SK-N-SH treated with all-trans-retinoic acid at 6 μM for 48 hours (cell line): ENCODE measurements at regions not wholly inside any gene's neighbourhood (a gene's known extent, or its start where the extent isn't known, plus 50 kb on each side); places are given as distances from the start of the nearest gene placed in this dataset.

Source experiments
- ATAC-seq: fragments of 200-7000 bp; cut with Tn5 transposase; 3 replicates; pipeline ENCODE4 v1.9.1; 2020; ENCODE audit warnings: mild to moderate bottlenecking, moderate library complexity
- ARNTL ChIP-seq: fragments of 450-650 bp; formaldehyde crosslinking; IDR thresholded peaks from 2 replicates; pipeline ENCODE4 v1.5.0; 2020; ENCODE audit warnings: low read depth, mild to moderate bottlenecking, moderate library complexity, borderline replicate concordance
- BACH2 ChIP-seq: fragments of 250-450 bp; sonication (Bioruptor Pico); IDR thresholded peaks from 2 replicates; pipeline ENCODE4 v1.9.0; 2021; ENCODE audit warnings: mild to moderate bottlenecking, borderline replicate concordance
- CSDC2 ChIP-seq: fragments of 250-450 bp; sonication (Bioruptor Pico); IDR thresholded peaks from 2 replicates; pipeline ENCODE4 v1.5.0; 2020; ENCODE audit warnings: mild to moderate bottlenecking, moderate library complexity
- ESRRG ChIP-seq: fragments of 250-450 bp; sonication (Bioruptor Pico); IDR thresholded peaks from 2 replicates; pipeline ENCODE4 v1.6.1; 2021; ENCODE audit warnings: mild to moderate bottlenecking
- GLIS3 ChIP-seq: fragments of 250-450 bp; sonication (Bioruptor Pico); IDR thresholded peaks from 2 replicates; pipeline ENCODE4 v1.5.0; 2020; ENCODE audit warnings: mild to moderate bottlenecking, moderate library complexity
- ISL1 ChIP-seq: fragments of 250-450 bp; sonication (Bioruptor Pico); IDR thresholded peaks from 2 replicates; pipeline ENCODE4 v2.1.2; 2022; ENCODE audit warnings: mild to moderate bottlenecking, moderate library complexity
- PPARA ChIP-seq: fragments of 250-450 bp; sonication (Bioruptor Pico); IDR thresholded peaks from 2 replicates; pipeline ENCODE4 v1.5.0; 2020; ENCODE audit warnings: mild to moderate bottlenecking, borderline replicate concordance
- RARB ChIP-seq: fragments of 250-450 bp; sonication (Bioruptor Pico); IDR thresholded peaks from 2 replicates; pipeline ENCODE4 v1.8.0; 2021; ENCODE audit warnings: mild to moderate bottlenecking, moderate library complexity
- SNAI2 ChIP-seq: fragments of 250-450 bp; sonication (Bioruptor Pico); IDR thresholded peaks from 2 replicates; pipeline ENCODE4 v1.5.0; 2020; ENCODE audit warnings: mild to moderate bottlenecking, moderate library complexity
- TCF4 ChIP-seq: fragments of 250-450 bp; sonication (Bioruptor Pico); IDR thresholded peaks from 2 replicates; pipeline ENCODE4 v1.8.0; 2021; ENCODE audit warnings: mild to moderate bottlenecking, moderate library complexity, borderline replicate concordance
- TOX ChIP-seq: fragments of 250-450 bp; sonication (Bioruptor Pico); IDR thresholded peaks from 2 replicates; pipeline ENCODE4 v1.8.0; 2021; ENCODE audit warnings: mild to moderate bottlenecking, moderate library complexity, borderline replicate concordance
- ZC3H10 ChIP-seq: fragments of 250-450 bp; sonication (Bioruptor Pico); IDR thresholded peaks from 2 replicates; pipeline ENCODE4 v1.5.1; 2021; ENCODE audit warnings: mild to moderate bottlenecking, moderate library complexity
- ZFP3 ChIP-seq: fragments of 250-450 bp; sonication (Bioruptor Pico); IDR thresholded peaks from 2 replicates; pipeline ENCODE4 v1.5.0; 2020; ENCODE audit warnings: mild to moderate bottlenecking, moderate library complexity
- ZFP30 ChIP-seq: fragments of 450-650 bp; formaldehyde crosslinking; IDR thresholded peaks from 2 replicates; pipeline ENCODE4 v1.5.0; 2022; ENCODE audit warnings: mild to moderate bottlenecking, moderate library complexity
- ZNF565 ChIP-seq: fragments of 450-650 bp; formaldehyde crosslinking; conservative IDR thresholded peaks from 2 replicates; pipeline ENCODE4 v1.5.0; 2020; ENCODE audit warnings: low read depth, mild to moderate bottlenecking, moderate library complexity
- ZNF8 ChIP-seq: fragments of 450-650 bp; formaldehyde crosslinking; IDR thresholded peaks from 2 replicates; pipeline ENCODE4 v1.5.0; 2020; ENCODE audit warnings: mild to moderate bottlenecking, moderate library complexity
- TF ChIP-seq, protein P1 (sequence below): fragments of 250-450 bp; sonication (Bioruptor Pico); IDR thresholded peaks from 2 replicates; pipeline ENCODE4 v1.5.1; 2021; ENCODE audit warnings: mild to moderate bottlenecking, moderate library complexity
- TF ChIP-seq, protein P2 (sequence below): fragments of 250-450 bp; sonication (Bioruptor Pico); IDR thresholded peaks from 2 replicates; pipeline ENCODE4 v1.5.1; 2020; ENCODE audit warnings: low read depth, mild to moderate bottlenecking, moderate library complexity
- TF ChIP-seq, protein P3 (sequence below): fragments of 250-450 bp; sonication (Bioruptor Pico); IDR thresholded peaks from 2 replicates; pipeline ENCODE4 v1.8.0; 2021; ENCODE audit warnings: low read depth, mild to moderate bottlenecking, moderate library complexity, borderline replicate concordance
- TF ChIP-seq, protein P4 (sequence below): fragments of 250-450 bp; sonication (Bioruptor Pico); IDR thresholded peaks from 2 replicates; pipeline ENCODE4 v1.5.0; 2020; ENCODE audit warnings: mild to moderate bottlenecking, moderate library complexity
- TF ChIP-seq, protein P5 (sequence below): fragments of 250-450 bp; sonication (Bioruptor Pico); IDR thresholded peaks from 2 replicates; pipeline ENCODE4 v1.8.0; 2020; ENCODE audit warnings: mild to moderate bottlenecking, moderate library complexity, borderline replicate concordance

DNA sequence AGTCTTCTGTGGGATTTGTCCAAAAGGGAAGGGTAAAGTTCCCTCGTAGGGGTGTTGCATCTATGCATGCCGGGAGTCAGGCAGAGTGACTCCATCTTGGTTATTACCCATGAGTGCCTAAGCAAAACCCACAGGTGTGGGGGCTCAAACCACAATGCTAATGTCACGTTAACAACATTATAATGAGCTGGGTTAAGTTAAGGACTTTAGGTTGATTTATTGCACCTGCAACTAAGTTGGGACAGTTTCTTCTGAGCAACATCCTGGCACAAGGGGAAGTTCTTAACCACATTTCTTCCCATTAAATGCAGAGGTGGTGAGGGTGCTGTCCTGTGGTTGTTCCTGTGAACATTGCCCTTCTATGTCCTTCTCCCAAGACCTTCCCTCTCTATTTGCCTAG, 1596.8 kb upstream of the SLC39A10 start:
- TF ChIP-seq, protein P1, sequence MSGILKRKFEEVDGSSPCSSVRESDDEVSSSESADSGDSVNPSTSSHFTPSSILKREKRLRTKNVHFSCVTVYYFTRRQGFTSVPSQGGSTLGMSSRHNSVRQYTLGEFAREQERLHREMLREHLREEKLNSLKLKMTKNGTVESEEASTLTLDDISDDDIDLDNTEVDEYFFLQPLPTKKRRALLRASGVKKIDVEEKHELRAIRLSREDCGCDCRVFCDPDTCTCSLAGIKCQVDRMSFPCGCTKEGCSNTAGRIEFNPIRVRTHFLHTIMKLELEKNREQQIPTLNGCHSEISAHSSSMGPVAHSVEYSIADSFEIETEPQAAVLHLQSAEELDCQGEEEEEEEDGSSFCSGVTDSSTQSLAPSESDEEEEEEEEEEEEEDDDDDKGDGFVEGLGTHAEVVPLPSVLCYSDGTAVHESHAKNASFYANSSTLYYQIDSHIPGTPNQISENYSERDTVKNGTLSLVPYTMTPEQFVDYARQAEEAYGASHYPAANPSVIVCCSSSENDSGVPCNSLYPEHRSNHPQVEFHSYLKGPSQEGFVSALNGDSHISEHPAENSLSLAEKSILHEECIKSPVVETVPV = no peak
- TF ChIP-seq ZFP3 (CRISPR knock-in tag) (no peak), TOX (CRISPR knock-in tag) (no peak), GLIS3 (CRISPR knock-in tag) (no peak), CSDC2 (no peak), ZC3H10 (CRISPR knock-in tag) (no peak), ISL1 (CRISPR knock-in tag) (no peak), ZFP30 (CRISPR knock-in tag) (no peak), BACH2 (CRISPR knock-in tag) (no peak), RARB (no peak), ZNF565 (CRISPR knock-in tag) (no peak)
- TF ChIP-seq, protein P2, sequence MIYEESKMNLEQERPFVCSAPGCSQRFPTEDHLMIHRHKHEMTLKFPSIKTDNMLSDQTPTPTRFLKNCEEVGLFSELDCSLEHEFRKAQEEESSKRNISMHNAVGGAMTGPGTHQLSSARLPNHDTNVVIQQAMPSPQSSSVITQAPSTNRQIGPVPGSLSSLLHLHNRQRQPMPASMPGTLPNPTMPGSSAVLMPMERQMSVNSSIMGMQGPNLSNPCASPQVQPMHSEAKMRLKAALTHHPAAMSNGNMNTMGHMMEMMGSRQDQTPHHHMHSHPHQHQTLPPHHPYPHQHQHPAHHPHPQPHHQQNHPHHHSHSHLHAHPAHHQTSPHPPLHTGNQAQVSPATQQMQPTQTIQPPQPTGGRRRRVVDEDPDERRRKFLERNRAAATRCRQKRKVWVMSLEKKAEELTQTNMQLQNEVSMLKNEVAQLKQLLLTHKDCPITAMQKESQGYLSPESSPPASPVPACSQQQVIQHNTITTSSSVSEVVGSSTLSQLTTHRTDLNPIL (CRISPR knock-in tag) = no peak
- TF ChIP-seq, protein P3, sequence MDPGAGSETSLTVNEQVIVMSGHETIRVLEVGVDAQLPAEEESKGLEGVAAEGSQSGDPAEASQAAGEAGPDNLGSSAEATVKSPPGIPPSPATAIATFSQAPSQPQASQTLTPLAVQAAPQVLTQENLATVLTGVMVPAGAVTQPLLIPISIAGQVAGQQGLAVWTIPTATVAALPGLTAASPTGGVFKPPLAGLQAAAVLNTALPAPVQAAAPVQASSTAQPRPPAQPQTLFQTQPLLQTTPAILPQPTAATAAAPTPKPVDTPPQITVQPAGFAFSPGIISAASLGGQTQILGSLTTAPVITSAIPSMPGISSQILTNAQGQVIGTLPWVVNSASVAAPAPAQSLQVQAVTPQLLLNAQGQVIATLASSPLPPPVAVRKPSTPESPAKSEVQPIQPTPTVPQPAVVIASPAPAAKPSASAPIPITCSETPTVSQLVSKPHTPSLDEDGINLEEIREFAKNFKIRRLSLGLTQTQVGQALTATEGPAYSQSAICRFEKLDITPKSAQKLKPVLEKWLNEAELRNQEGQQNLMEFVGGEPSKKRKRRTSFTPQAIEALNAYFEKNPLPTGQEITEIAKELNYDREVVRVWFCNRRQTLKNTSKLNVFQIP (CRISPR knock-in tag) = no peak
- no peak for ATAC-seq

DNA sequence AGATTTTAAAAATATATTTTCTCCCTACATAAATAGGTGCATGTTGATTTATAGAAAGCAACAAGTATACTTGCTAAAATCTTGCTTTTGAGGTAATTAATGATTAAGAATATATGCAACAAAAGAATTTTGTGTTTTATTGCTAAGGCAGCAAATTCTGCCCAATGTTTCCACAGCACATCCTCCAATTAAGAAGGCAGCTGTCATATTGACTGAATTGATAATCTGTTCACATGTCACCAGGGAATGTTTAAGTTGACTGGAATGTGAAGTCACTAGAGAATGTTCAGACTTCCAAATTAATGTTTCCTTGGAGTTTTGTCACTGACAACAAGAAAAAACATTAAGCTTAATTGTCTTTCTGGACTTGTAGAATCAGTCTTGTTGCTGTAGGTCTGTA, 1602.7 kb upstream of the SLC39A10 start:
- TF ChIP-seq ZC3H10 (CRISPR knock-in tag) = no peak
- TF ChIP-seq, protein P1 = no peak
- TF ChIP-seq ISL1 (CRISPR knock-in tag) = no peak
- TF ChIP-seq, protein P3 (CRISPR knock-in tag) = no peak
- no peak for ATAC-seq

DNA sequence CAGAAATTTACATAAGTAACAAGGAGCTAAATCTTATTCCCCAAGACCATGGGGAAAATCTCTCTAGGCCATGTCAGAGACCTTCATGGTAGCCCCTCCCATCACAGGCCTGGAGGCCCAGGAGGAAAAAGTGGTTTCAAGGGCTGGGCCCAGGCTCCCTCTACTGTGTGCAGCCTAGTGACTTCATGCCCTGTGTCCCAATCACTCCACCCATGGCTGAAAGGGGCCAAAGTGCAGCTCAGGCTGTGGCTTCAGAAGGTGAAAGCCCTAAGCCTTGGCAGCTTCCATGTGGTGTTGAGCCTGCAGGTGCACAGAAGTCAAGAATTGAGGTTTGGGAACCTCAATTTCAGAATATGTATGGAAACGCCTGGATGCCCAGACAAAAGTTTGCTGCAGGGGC, 1612.7 kb upstream of the SLC39A10 start:
- no peak for ATAC-seq
- no peak for TF ChIP-seq RARB
- TF ChIP-seq PPARA (CRISPR knock-in tag) = no peak
- TF ChIP-seq, protein P3 (CRISPR knock-in tag) = no peak
- no peak for TF ChIP-seq ESRRG (CRISPR knock-in tag)
- TF ChIP-seq ISL1 (CRISPR knock-in tag) = no peak
- TF ChIP-seq TOX (CRISPR knock-in tag) = no peak
- no peak for TF ChIP-seq ZNF8 (CRISPR knock-in tag)
- TF ChIP-seq ZFP3 (CRISPR knock-in tag) = no peak
- TF ChIP-seq ZFP30 (CRISPR knock-in tag) = no peak
- TF ChIP-seq CSDC2 = no peak
- TF ChIP-seq, protein P1 = no peak
- TF ChIP-seq SNAI2 (CRISPR knock-in tag) = no peak
- TF ChIP-seq TCF4 = no peak
- TF ChIP-seq ZC3H10 (CRISPR knock-in tag) = no peak
- TF ChIP-seq, protein P4, sequence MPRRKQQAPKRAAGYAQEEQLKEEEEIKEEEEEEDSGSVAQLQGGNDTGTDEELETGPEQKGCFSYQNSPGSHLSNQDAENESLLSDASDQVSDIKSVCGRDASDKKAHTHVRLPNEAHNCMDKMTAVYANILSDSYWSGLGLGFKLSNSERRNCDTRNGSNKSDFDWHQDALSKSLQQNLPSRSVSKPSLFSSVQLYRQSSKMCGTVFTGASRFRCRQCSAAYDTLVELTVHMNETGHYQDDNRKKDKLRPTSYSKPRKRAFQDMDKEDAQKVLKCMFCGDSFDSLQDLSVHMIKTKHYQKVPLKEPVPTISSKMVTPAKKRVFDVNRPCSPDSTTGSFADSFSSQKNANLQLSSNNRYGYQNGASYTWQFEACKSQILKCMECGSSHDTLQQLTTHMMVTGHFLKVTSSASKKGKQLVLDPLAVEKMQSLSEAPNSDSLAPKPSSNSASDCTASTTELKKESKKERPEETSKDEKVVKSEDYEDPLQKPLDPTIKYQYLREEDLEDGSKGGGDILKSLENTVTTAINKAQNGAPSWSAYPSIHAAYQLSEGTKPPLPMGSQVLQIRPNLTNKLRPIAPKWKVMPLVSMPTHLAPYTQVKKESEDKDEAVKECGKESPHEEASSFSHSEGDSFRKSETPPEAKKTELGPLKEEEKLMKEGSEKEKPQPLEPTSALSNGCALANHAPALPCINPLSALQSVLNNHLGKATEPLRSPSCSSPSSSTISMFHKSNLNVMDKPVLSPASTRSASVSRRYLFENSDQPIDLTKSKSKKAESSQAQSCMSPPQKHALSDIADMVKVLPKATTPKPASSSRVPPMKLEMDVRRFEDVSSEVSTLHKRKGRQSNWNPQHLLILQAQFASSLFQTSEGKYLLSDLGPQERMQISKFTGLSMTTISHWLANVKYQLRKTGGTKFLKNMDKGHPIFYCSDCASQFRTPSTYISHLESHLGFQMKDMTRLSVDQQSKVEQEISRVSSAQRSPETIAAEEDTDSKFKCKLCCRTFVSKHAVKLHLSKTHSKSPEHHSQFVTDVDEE = no peak
- TF ChIP-seq, protein P5, sequence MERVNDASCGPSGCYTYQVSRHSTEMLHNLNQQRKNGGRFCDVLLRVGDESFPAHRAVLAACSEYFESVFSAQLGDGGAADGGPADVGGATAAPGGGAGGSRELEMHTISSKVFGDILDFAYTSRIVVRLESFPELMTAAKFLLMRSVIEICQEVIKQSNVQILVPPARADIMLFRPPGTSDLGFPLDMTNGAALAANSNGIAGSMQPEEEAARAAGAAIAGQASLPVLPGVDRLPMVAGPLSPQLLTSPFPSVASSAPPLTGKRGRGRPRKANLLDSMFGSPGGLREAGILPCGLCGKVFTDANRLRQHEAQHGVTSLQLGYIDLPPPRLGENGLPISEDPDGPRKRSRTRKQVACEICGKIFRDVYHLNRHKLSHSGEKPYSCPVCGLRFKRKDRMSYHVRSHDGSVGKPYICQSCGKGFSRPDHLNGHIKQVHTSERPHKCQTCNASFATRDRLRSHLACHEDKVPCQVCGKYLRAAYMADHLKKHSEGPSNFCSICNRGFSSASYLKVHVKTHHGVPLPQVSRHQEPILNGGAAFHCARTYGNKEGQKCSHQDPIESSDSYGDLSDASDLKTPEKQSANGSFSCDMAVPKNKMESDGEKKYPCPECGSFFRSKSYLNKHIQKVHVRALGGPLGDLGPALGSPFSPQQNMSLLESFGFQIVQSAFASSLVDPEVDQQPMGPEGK (CRISPR knock-in tag) = no peak
- TF ChIP-seq BACH2 (CRISPR knock-in tag) = no peak
- TF ChIP-seq ARNTL (CRISPR knock-in tag) = no peak
